ENCODE measurements at regions not wholly inside any gene's neighbourhood (a gene's known extent, or its start where the extent isn't known, plus 50 kb on each side); places are given as distances from the start of the nearest gene placed in this dataset.

DNA sequence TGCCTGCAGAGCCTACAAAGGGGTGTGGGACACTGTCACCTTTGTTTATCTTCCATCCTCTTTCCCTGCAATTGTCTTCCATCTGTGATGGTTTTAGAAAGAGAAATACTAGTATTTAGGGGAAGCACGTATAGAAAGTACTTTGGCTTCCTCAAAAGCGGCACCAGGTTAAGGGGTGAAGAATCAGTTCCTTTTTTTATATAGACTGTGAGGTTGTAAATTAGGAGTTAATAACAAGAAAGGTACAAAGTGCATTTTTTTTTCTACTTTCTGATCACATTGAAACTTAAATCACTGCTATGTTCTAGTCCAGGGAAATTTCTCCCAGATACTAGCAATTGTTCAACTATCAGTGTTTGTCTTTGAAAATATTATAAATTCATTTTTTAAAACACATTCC, 219.3 kb downstream of the CEMIP2 start:
- no peak for TF ChIP-seq TAF1 (IDR thresholded peaks at IDR 0.05; ENCODE audit: borderline replicate concordance, insufficient read depth, low read length)
- no peak for TF ChIP-seq POLR2AphosphoS5 (IDR thresholded peaks at IDR 0.05; ENCODE audit: low read depth, low read length)
- TF ChIP-seq, protein P1, sequence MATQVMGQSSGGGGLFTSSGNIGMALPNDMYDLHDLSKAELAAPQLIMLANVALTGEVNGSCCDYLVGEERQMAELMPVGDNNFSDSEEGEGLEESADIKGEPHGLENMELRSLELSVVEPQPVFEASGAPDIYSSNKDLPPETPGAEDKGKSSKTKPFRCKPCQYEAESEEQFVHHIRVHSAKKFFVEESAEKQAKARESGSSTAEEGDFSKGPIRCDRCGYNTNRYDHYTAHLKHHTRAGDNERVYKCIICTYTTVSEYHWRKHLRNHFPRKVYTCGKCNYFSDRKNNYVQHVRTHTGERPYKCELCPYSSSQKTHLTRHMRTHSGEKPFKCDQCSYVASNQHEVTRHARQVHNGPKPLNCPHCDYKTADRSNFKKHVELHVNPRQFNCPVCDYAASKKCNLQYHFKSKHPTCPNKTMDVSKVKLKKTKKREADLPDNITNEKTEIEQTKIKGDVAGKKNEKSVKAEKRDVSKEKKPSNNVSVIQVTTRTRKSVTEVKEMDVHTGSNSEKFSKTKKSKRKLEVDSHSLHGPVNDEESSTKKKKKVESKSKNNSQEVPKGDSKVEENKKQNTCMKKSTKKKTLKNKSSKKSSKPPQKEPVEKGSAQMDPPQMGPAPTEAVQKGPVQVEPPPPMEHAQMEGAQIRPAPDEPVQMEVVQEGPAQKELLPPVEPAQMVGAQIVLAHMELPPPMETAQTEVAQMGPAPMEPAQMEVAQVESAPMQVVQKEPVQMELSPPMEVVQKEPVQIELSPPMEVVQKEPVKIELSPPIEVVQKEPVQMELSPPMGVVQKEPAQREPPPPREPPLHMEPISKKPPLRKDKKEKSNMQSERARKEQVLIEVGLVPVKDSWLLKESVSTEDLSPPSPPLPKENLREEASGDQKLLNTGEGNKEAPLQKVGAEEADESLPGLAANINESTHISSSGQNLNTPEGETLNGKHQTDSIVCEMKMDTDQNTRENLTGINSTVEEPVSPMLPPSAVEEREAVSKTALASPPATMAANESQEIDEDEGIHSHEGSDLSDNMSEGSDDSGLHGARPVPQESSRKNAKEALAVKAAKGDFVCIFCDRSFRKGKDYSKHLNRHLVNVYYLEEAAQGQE (IDR thresholded peaks at IDR 0.05; ENCODE audit: insufficient read depth in 1 of 2, low read depth in 2 of 2, low read length in 2 of 2) = no peak

Data from PFSK-1 (cell line).